MV-4-11 (cell line): ENCODE measurements at regions not wholly inside any gene's neighbourhood (a gene's known extent, or its start where the extent isn't known, plus 50 kb on each side); places are given as distances from the start of the nearest gene placed in this dataset.
"Not testable (repeated sequence)": the region's sequence is repeated elsewhere in the genome, so short reads cannot be mapped to it uniquely, and the experiment has no call there.

Experiments
- DNase-seq: peaks from one replicate; lab custom pipeline; 2025; lab: John Stamatoyannopoulos, UW

GRCh38 chr1:176396604-176397395 is 66.2 kb upstream of the PAPPA2 start:
- not testable (repeated sequence) for DNase-seq

- no peak for DNase-seq
Observed at GRCh38 chr1:176391621-176392020, 71.4 kb upstream of the PAPPA2 start.

- DNase-seq: no peak
Observed at GRCh38 chr1:176384841-176385240, 78.1 kb upstream of the PAPPA2 start.

GRCh38 chr1:176382163-176382562 is 80.8 kb upstream of the PAPPA2 start:
- no peak for DNase-seq

- DNase-seq: peak; percentile 44
Observed at GRCh38 chr1:176379626-176380339, 83.2 kb upstream of the PAPPA2 start.

GRCh38 chr1:176374967-176375569 is 87.9 kb upstream of the PAPPA2 start:
- peak; percentile 61 for DNase-seq

- no peak for DNase-seq
Observed at GRCh38 chr1:176364236-176364905, 98.6 kb upstream of the PAPPA2 start.

- not testable (repeated sequence) for DNase-seq
Observed at GRCh38 chr1:176349135-176349715, 113.8 kb upstream of the PAPPA2 start.

- DNase-seq: no peak
Observed at GRCh38 chr1:176341656-176342055, 121.3 kb upstream of the PAPPA2 start.

GRCh38 chr1:176338877-176339276 is 124.1 kb upstream of the PAPPA2 start:
- DNase-seq: no peak

- DNase-seq: no peak
Observed at GRCh38 chr1:176330782-176331181, 123.7 kb upstream of the COP1 start.

GRCh38 chr1:176325664-176326063 is 118.6 kb upstream of the COP1 start:
- no peak for DNase-seq

GRCh38 chr1:176323472-176323871 is 116.4 kb upstream of the COP1 start:
- no peak for DNase-seq

GRCh38 chr1:176315519-176316220 is 108.6 kb upstream of the COP1 start:
- DNase-seq: no peak

GRCh38 chr1:176296602-176297001 is 89.5 kb upstream of the COP1 start:
- not testable (repeated sequence) for DNase-seq

GRCh38 chr1:176285996-176286395 is 78.9 kb upstream of the COP1 start:
- no peak for DNase-seq

GRCh38 chr1:176271572-176271971 is 64.5 kb upstream of the COP1 start:
- DNase-seq: no peak
